GM23338 (cell line): ENCODE measurements at regions not wholly inside any gene's neighbourhood (a gene's known extent, or its start where the extent isn't known, plus 50 kb on each side); places are given as distances from the start of the nearest gene placed in this dataset.

Experiments used
- CTCF ChIP-seq, 2 experiments: fragments of 200-600 bp in 1 of 2; sonication (generic) in 1 of 2; conservative IDR thresholded peaks; 2 replicates each; pipeline versions ENCODE4 v1.5.1 to v1.6.1; 2016 to 2017; ENCODE audit warnings: antibody characterized with exemption in 2 of 2, low read depth in 2 of 2, mild to moderate bottlenecking in 2 of 2, moderate library complexity in 1 of 2
- EZH2 ChIP-seq: fragments of 200-600 bp; sonication (generic); IDR thresholded peaks from one replicate; pipeline ENCODE4 v1.8.0; 2017; ENCODE audit warnings: antibody characterized with exemption, mild to moderate bottlenecking, low read depth; ENCODE audit not compliant: unreplicated experiment
- JUNB ChIP-seq: IDR thresholded peaks from one replicate; pipeline ENCODE4 v1.6.1; 2016; ENCODE audit warnings: antibody characterized with exemption; ENCODE audit not compliant: unreplicated experiment
- POLR2AphosphoS5 ChIP-seq: IDR thresholded peaks from 2 replicates; pipeline ENCODE4 v1.6.1; 2016; ENCODE audit warnings: antibody characterized with exemption, low read depth
- REST ChIP-seq: IDR thresholded peaks from one replicate; pipeline ENCODE4 v1.6.1; 2018; ENCODE audit warnings: antibody characterized with exemption; ENCODE audit not compliant: unreplicated experiment
- ZNF331 ChIP-seq: fragments of 250-450 bp; sonication (Bioruptor Pico); IDR thresholded peaks from 2 replicates; pipeline ENCODE4 v1.5.0; 2020; ENCODE audit warnings: low read depth, mild to moderate bottlenecking, moderate library complexity

- TF ChIP-seq CTCF (conservative IDR thresholded peaks at IDR 0.05; ENCODE audit: low read depth in 2 of 2) (no peak), ZNF331 (CRISPR knock-in tag) (no peak), POLR2AphosphoS5 (no peak), EZH2 (no peak), REST (no peak), JUNB (no peak)
Observed at GRCh38 chr4:126637706-126638105, 995.1 kb upstream of the INTU start.
